ENCODE measurements at regions not wholly inside any gene's neighbourhood (a gene's known extent, or its start where the extent isn't known, plus 50 kb on each side); places are given as distances from the start of the nearest gene placed in this dataset.

GRCh38 chr11:128236506-128237498 lies 350.6 kb downstream of the ETS1 start:
- TF ChIP-seq USF2 (IDR thresholded peaks at IDR 0.05; ENCODE audit: borderline replicate concordance, low read depth, low read length) (no peak), RCOR1 (IDR thresholded peaks at IDR 0.05; ENCODE audit: low read length) (no peak), EP300 (IDR thresholded peaks at IDR 0.05; ENCODE audit: borderline replicate concordance in 1 of 2, low read depth in 1 of 2, low read length in 1 of 2) (no peak), SIN3A (IDR thresholded peaks at IDR 0.05; ENCODE audit: borderline replicate concordance, low read depth, low read length) (no peak), RAD21 (IDR thresholded peaks at IDR 0.05; ENCODE audit: low read length) (no peak), EZH2phosphoT487 (IDR thresholded peaks at IDR 0.05; ENCODE audit: borderline replicate concordance, low read depth) (no peak)
- TF ChIP-seq, protein P1, sequence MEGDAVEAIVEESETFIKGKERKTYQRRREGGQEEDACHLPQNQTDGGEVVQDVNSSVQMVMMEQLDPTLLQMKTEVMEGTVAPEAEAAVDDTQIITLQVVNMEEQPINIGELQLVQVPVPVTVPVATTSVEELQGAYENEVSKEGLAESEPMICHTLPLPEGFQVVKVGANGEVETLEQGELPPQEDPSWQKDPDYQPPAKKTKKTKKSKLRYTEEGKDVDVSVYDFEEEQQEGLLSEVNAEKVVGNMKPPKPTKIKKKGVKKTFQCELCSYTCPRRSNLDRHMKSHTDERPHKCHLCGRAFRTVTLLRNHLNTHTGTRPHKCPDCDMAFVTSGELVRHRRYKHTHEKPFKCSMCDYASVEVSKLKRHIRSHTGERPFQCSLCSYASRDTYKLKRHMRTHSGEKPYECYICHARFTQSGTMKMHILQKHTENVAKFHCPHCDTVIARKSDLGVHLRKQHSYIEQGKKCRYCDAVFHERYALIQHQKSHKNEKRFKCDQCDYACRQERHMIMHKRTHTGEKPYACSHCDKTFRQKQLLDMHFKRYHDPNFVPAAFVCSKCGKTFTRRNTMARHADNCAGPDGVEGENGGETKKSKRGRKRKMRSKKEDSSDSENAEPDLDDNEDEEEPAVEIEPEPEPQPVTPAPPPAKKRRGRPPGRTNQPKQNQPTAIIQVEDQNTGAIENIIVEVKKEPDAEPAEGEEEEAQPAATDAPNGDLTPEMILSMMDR (IDR thresholded peaks at IDR 0.05), result no peak

Measured in SK-N-SH (cell line).